ENCODE measurements at regions not wholly inside any gene's neighbourhood (a gene's known extent, or its start where the extent isn't known, plus 50 kb on each side); places are given as distances from the start of the nearest gene placed in this dataset.

- no peaks in the 10 kb centered on the region for H3K27me3 ChIP-seq
- TF ChIP-seq POLR2AphosphoS5 (IDR thresholded peaks at IDR 0.05) (no peak), POLR2A (IDR thresholded peaks at IDR 0.05) (no peak), EP300 (IDR thresholded peaks at IDR 0.05) (no peak)
- TF ChIP-seq, protein P1, sequence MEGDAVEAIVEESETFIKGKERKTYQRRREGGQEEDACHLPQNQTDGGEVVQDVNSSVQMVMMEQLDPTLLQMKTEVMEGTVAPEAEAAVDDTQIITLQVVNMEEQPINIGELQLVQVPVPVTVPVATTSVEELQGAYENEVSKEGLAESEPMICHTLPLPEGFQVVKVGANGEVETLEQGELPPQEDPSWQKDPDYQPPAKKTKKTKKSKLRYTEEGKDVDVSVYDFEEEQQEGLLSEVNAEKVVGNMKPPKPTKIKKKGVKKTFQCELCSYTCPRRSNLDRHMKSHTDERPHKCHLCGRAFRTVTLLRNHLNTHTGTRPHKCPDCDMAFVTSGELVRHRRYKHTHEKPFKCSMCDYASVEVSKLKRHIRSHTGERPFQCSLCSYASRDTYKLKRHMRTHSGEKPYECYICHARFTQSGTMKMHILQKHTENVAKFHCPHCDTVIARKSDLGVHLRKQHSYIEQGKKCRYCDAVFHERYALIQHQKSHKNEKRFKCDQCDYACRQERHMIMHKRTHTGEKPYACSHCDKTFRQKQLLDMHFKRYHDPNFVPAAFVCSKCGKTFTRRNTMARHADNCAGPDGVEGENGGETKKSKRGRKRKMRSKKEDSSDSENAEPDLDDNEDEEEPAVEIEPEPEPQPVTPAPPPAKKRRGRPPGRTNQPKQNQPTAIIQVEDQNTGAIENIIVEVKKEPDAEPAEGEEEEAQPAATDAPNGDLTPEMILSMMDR (IDR thresholded peaks at IDR 0.05): no peak
- no peaks in the 10 kb centered on the region for H3K4me1 ChIP-seq
- DNase-seq: no peak
- no peaks in the 10 kb centered on the region for H3K36me3 ChIP-seq
- no peak overlapping the region for H3K4me3 ChIP-seq
- 90% methylated on average over 6 of the region's 6 CpGs for WGBS, 2 donors
- H3K9me3 ChIP-seq: no peaks in the 10 kb centered on the region
- H3K27ac ChIP-seq: no peak overlapping the region
- intact Hi-C loops (cut with DNase I): no loop called here
These were observed 527.4 kb downstream of the BMP2 start for GRCh38 chr20:7294816-7295360.

GRCh38 chr20:7301807-7302206 is 534.3 kb downstream of the BMP2 start:
- H3K27me3 ChIP-seq: no peaks in the 10 kb centered on the region
- no peaks in the 10 kb centered on the region for H3K9me3 ChIP-seq
- H3K4me3 ChIP-seq: no peak overlapping the region
- no peaks in the 10 kb centered on the region for H3K36me3 ChIP-seq
- no peak overlapping the region for H3K27ac ChIP-seq
- intact Hi-C loops (cut with DNase I): no loop called here
- TF ChIP-seq POLR2AphosphoS5 (IDR thresholded peaks at IDR 0.05) (no peak), EP300 (IDR thresholded peaks at IDR 0.05) (no peak), POLR2A (IDR thresholded peaks at IDR 0.05) (no peak)
- TF ChIP-seq, protein P1 (IDR thresholded peaks at IDR 0.05): no peak
- no peak for DNase-seq
- H3K4me1 ChIP-seq: no peaks in the 10 kb centered on the region
- 81 to 89% methylated on average over 2 of the region's 2 CpGs for WGBS, 2 donors

- TF ChIP-seq POLR2A (IDR thresholded peaks at IDR 0.05) (no peak), EP300 (IDR thresholded peaks at IDR 0.05) (no peak), POLR2AphosphoS5 (IDR thresholded peaks at IDR 0.05) (no peak)
- TF ChIP-seq, protein P1 (IDR thresholded peaks at IDR 0.05): no peak
- intact Hi-C loops (cut with DNase I): no loop called here
- WGBS, 2 donors: 66 to 71% methylated on average over 2 of the region's 2 CpGs
- Histone ChIP-seq H3K9me3 (no peaks in the 10 kb centered on the region), H3K27ac (no peak overlapping the region), H3K36me3 (no peaks in the 10 kb centered on the region), H3K27me3 (no peaks in the 10 kb centered on the region), H3K4me3 (no peak overlapping the region), H3K4me1 (no peaks in the 10 kb centered on the region)
- DNase-seq: no peak
These were observed 534.8 kb downstream of the BMP2 start for GRCh38 chr20:7302250-7302649.

DNA sequence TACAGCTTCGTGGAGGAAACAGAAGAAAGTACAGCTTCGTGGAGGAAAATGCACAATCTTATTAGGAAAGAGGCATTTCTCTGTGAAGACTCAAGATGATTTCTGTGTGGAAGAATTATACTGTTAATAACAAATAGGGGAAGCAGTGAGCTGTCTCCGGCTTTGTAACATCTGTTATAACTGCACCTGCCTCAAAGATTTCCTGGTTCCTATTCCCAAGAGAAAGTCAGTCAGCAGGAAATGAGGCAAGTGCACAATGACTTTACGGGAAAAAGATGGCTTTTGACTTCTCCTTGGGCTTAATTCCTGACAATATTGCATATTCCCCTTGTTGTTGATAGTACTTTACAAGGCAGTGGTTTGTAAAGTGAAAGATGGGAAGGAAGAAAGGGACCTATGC is 538.5 kb downstream of the BMP2 start:
- H3K27me3 ChIP-seq: no peaks in the 10 kb centered on the region
- TF ChIP-seq POLR2A (IDR thresholded peaks at IDR 0.05) (no peak), POLR2AphosphoS5 (IDR thresholded peaks at IDR 0.05) (no peak), EP300 (IDR thresholded peaks at IDR 0.05) (no peak)
- TF ChIP-seq, protein P1 (IDR thresholded peaks at IDR 0.05): no peak
- H3K4me1 ChIP-seq: no peaks in the 10 kb centered on the region
- 38 to 61% methylated on average over 4 of the region's 4 CpGs for WGBS, 2 donors
- DNase-seq: no peak
- no peaks in the 10 kb centered on the region for H3K9me3 ChIP-seq
- H3K36me3 ChIP-seq: no peaks in the 10 kb centered on the region
- H3K27ac ChIP-seq: no peak overlapping the region
- H3K4me3 ChIP-seq: no peak overlapping the region
- intact Hi-C loops (cut with DNase I): no loop called here

DNA sequence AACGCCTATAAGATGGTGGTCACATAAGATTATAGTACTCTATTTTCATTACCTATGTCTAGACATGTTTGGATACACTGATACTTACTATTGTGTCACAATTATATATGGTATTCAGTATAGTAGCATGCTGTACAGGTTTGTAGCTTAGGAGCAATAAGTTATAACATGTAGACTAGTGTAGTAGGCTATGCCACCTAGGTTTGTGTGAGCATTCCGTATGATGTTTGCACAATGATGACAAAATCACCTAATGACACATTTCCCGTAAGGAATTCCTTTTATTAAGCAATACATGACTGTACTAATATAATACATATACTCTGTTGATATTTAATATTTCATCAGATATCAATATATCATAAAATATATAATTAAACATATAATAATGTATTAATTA is 540.7 kb downstream of the BMP2 start:
- no peak for DNase-seq
- Histone ChIP-seq H3K9me3 (no peaks in the 10 kb centered on the region), H3K4me1 (no peaks in the 10 kb centered on the region), H3K36me3 (no peaks in the 10 kb centered on the region), H3K27ac (no peak overlapping the region), H3K4me3 (no peak overlapping the region), H3K27me3 (no peaks in the 10 kb centered on the region)
- no peak for TF ChIP-seq EP300 (IDR thresholded peaks at IDR 0.05)
- no peak for TF ChIP-seq POLR2A (IDR thresholded peaks at IDR 0.05)
- TF ChIP-seq POLR2AphosphoS5 (IDR thresholded peaks at IDR 0.05): no peak
- TF ChIP-seq, protein P1 (IDR thresholded peaks at IDR 0.05): no peak
- WGBS, 2 donors: 86 to 92% methylated on average over 3 of the region's 3 CpGs
- intact Hi-C loops (cut with DNase I): no loop called here

All from sigmoid colon (tissue), 6 donors.